GM13976 (cell line): ENCODE measurements at regions not wholly inside any gene's neighbourhood (a gene's known extent, or its start where the extent isn't known, plus 50 kb on each side); places are given as distances from the start of the nearest gene placed in this dataset.

Experiments used
- DNase-seq: peaks from one replicate; pipeline ENCODE4 v3.0.0; 2012; ENCODE audit warnings: low spot score
- CTCF ChIP-seq: IDR thresholded peaks from 2 replicates; pipeline ENCODE4 v1.5.1; 2012; ENCODE audit warnings: borderline replicate concordance, mild to moderate bottlenecking; ENCODE audit not compliant: insufficient read depth; ENCODE audit errors: extremely low read depth, missing control alignments, control extremely low read depth
- in situ Hi-C: fragments of 300-500 bp; cut with MboI; formaldehyde crosslinking; loops from one replicate; pipeline ENCODE4 v1.12.0; 2022; ENCODE audit warnings: low sequenced_read_pairs, mixed read lengths, inconsistent platforms; ENCODE audit not compliant: unreplicated experiment

DNA sequence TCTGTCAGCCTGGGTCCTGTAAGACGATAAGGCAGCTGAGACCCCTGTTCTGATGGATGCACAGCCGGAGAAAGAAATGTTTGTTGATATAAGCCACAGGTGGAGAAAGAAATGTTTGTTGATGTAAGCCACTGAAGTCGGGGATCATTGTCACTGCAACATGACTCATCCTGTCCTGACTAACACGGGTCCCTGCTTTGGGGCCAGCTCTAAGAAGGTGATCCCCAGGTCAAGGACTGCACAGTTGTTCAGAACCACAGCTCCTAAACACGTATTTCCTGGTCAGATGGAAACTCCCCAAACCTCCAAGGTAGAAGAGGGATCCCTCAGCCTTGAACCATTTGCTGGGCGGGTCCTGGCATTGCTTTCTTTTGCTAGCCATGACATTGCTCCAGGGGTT lies 86.4 kb upstream of the IGSF21 start:
- DNase-seq, result no peak
- TF ChIP-seq CTCF, result no peak
- in situ Hi-C loops, result no loop called here

DNA sequence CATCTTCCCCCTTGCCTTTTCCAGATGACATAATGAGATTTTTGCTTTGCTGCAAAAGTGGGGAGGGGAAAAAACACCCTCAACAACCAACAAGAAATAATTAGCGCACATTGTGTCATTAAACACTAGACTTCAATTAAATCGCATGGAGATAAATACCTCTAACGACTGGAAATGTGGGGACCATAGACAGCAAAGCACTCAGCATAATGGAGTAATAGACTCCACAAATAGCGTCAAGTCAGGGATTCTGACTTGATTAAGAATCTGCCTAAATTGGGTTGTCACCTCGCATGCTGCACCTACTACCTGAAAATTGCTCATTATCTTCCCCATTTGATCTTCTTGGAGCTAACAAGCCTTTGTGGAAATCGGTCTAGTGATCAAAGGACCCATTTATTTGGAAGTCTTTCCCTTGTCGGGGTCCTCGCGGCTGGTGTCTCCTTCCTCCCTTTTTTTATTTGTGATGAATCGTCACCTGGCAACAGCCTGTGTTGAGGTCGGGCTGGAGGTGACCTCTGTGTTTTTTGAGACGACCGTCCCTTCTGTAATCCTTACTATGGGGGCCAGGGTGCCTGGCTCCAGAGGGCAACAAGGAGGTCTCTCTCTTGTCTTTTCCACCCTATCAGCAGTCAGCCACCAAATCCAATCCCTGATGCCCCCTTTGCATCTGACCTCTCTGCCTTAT lies 75.3 kb upstream of the IGSF21 start:
- no peak for TF ChIP-seq CTCF
- no peak for DNase-seq
- in situ Hi-C loops, result no loop called here

- TF ChIP-seq CTCF, result no peak
- no peak for DNase-seq
- in situ Hi-C loops, result no loop called here
Observed at GRCh38 chr1:18035145-18035544, 72.5 kb upstream of the IGSF21 start.

DNA sequence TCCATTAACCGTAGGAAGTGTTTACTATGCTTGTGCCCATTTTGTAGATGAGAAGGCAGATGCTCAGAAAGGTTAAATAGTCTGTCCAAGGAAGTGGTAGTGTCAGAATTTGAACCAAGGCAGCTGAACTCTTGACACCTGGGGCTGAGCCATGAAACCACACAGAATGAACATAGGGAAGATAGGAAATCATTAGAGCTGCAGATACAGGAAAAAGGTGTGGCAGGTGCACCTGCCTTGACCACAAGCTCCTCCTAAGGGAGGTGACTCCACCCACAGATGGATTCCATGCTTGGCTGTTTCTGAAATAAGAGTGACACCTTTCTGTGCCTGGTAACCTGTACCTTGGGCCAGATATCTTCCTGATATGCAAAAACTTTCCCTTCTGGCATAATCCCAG lies 69.9 kb upstream of the IGSF21 start:
- in situ Hi-C loops, result no loop called here
- no peak for TF ChIP-seq CTCF
- no peak for DNase-seq

DNA sequence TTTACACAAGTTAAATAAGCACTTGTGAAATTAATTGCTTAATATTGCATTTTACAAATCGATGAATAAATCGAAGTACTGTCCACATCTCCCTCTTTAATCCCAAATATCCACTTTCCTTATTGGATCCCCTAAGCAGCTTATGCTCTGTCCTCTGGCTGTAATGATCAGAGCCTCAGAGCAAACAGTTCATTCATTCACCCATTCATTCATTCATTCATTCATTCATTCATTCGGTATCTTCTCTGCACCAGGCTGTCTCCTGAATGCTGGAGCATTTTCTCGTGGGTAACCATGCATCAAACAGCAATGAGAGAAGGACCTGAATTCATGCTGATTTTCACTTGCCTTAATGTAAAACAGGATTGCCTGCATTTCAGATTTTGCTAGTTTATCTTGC lies 69.5 kb upstream of the IGSF21 start:
- in situ Hi-C loops, result no loop called here
- TF ChIP-seq CTCF, result no peak

DNA sequence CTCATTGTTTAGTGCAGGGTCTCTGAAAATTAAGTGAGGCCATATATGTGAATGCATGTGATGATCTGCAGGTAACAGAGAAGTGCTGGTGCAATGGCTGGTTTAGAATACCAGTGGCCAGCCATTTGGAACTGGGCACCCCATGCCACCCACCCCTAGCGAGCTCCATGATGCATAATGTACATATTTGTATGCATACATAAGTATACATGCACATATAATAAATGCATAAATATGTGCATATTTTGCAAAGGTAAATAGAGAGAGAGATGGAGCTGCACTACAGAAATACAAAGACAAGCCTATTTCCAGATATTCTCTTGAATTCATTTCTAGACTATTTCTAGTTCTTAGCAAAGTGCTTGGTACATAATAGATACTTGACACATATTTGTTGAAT lies 68.5 kb upstream of the IGSF21 start:
- no peak for TF ChIP-seq CTCF
- DNase-seq, result no peak
- in situ Hi-C loops, result no loop called here

More for the DNA sequence above, 69.5 kb upstream of the IGSF21 start:
- DNase-seq, result no peak
